LNCAP (cell line): ENCODE measurements at regions not wholly inside any gene's neighbourhood (a gene's known extent, or its start where the extent isn't known, plus 50 kb on each side); places are given as distances from the start of the nearest gene placed in this dataset.

ENCODE experiments used
- TF ChIP-seq, protein P1 (sequence below): fragments of 450-650 bp; IDR thresholded peaks from 2 replicates; pipeline ENCODE4 v1.5.1; 2017; ENCODE audit warnings: mild to moderate bottlenecking

DNA sequence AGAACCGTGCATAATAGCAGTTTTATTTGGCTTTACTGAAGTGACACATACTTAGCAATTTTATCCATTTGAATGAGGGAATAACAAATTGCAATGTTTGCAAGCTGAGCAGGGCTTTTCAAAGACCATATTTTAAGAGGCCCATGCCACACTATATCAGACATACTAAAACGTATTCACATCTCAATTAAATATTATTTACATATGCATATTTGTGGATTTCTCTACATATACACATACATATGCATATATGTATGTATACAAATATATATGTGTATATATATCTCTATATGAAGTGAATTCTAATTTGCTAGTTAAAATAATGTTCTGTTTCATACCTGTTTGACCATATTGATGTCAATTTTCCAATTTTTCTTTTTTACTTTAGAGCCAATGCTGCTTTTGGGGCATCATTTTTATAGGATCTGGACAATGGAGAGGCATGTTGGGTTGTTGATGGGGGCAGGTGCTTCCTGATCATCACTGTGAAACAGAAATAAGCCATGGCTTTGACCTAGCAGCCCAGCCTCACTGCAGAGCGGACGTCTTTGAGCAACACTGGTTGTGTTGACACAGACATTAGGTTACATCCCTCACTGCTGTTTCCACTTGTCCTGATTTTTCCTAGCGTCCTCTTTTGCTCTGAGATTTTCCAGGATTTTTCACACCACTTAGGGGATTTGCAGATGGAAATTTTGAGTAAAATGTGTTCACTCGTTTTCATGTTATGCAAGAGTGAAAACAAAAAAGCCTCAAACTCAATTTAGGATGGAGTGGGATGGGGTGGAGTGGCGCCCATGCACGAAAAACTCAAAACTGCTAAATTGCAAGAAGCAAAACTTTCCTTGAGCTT, 56.9 kb downstream of the RDH14 start:
- TF ChIP-seq, protein P1, sequence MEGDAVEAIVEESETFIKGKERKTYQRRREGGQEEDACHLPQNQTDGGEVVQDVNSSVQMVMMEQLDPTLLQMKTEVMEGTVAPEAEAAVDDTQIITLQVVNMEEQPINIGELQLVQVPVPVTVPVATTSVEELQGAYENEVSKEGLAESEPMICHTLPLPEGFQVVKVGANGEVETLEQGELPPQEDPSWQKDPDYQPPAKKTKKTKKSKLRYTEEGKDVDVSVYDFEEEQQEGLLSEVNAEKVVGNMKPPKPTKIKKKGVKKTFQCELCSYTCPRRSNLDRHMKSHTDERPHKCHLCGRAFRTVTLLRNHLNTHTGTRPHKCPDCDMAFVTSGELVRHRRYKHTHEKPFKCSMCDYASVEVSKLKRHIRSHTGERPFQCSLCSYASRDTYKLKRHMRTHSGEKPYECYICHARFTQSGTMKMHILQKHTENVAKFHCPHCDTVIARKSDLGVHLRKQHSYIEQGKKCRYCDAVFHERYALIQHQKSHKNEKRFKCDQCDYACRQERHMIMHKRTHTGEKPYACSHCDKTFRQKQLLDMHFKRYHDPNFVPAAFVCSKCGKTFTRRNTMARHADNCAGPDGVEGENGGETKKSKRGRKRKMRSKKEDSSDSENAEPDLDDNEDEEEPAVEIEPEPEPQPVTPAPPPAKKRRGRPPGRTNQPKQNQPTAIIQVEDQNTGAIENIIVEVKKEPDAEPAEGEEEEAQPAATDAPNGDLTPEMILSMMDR, result no peak

DNA sequence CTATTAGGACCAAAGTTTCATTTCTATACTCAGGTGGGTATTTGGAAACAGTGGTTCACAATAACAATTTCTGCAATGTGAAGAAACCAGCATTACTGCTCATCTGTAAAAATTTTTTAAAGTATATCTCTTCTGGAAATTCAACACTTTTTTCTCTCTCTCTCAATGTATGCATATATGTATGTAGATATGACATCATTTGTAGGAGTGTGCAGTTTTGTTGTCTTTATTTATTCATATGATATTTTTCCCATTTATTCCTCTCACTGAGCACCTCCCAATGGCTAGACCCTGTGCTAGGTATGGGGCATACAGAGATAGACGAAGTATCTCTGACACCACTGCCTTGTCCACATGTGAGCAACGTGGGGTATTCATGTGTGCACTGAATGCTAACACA, 58.3 kb downstream of the RDH14 start:
- TF ChIP-seq, protein P1, result no peak

- TF ChIP-seq, protein P1, result no peak
Observed at GRCh38 chr2:18501729-18502128, 58.7 kb downstream of the RDH14 start.

- TF ChIP-seq, protein P1, result no peak
Observed at GRCh38 chr2:18501156-18501555, 59.3 kb downstream of the RDH14 start.

DNA sequence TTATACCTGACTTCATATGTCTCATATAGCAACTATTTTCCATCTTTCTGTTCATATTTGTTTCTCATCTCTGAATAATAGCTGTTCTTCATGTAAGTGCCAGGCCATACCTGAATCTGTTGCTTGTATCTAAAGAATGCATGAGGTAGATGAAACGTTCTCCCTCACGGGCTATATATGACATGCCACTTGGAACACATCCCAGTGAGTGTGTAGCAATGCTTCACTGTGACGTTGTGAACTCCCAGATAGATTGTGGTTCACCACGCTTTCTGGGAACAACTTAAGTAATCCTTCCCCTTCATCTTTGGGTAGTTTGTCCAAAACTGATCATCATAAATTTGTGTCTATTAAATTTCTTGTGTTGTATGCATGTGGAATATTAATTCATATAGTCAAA, 60.1 kb downstream of the RDH14 start:
- TF ChIP-seq, protein P1, result no peak

DNA sequence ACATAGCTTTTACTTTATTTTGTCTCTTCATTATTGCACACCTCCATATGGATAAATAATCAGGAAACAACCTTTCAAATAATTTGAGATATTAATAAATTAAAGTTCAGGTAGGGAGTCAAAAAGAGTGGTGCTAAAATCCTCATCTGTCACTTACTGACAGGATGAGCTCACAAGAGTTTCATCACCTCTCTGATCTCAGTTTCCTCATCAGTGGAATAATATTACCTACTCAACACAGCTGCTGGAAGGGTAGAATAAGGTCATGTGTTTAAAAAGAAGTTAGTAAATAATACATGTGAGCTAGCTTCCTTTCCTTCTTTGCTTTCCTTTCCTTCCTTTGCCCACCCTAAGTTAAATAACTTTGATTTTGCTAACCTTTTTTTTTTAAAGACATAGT, 61.9 kb downstream of the RDH14 start:
- TF ChIP-seq, protein P1, result no peak

- TF ChIP-seq, protein P1, result no peak
Observed at GRCh38 chr2:18496516-18496915, 63.9 kb downstream of the RDH14 start.

- TF ChIP-seq, protein P1, result no peak
Observed at GRCh38 chr2:18495058-18495457, 65.4 kb downstream of the RDH14 start.
